K562 (cell line): ENCODE measurements at regions not wholly inside any gene's neighbourhood (a gene's known extent, or its start where the extent isn't known, plus 50 kb on each side); places are given as distances from the start of the nearest gene placed in this dataset.

ENCODE experiments used
- ASH1L ChIP-seq: fragments of 450-650 bp; IDR thresholded peaks from 2 replicates; pipeline ENCODE4 v1.6.1; 2018; ENCODE audit warnings: borderline replicate concordance, mild to moderate bottlenecking, low read depth; ENCODE audit not compliant: partially characterized antibody
- CAMTA2 ChIP-seq: fragments of 250-450 bp; sonication (Bioruptor Pico); conservative IDR thresholded peaks from 2 replicates; pipeline ENCODE4 v1.5.1; 2022
- EP300 ChIP-seq: IDR thresholded peaks from 2 replicates; pipeline ENCODE4 v1.6.1; 2012; ENCODE audit warnings: low read length, improper control_type of control experiment
- NCOA2 ChIP-seq, 2 experiments: fragments of 450-650 bp; IDR thresholded peaks; 2 replicates each; pipeline ENCODE4 v1.6.1; 2018; ENCODE audit warnings: mild to moderate bottlenecking in 2 of 2, moderate library complexity in 1 of 2; ENCODE audit not compliant: partially characterized antibody in 2 of 2
- SIN3B ChIP-seq: fragments of 450-650 bp; IDR thresholded peaks from 2 replicates; pipeline ENCODE4 v1.6.1; 2017; ENCODE audit warnings: low read depth, mild to moderate bottlenecking, moderate library complexity
- SIRT6 ChIP-seq: IDR thresholded peaks from one replicate; pipeline ENCODE4 v1.6.1; 2012; ENCODE audit warnings: low read depth, mild to moderate bottlenecking, control low read depth, inconsistent platforms, low read length, moderate library complexity
- ZNF764 ChIP-seq: fragments of 250-450 bp; sonication (Bioruptor Pico); IDR thresholded peaks from 2 replicates; pipeline ENCODE4 v1.4.0; 2020; ENCODE audit warnings: low read depth, mild to moderate bottlenecking, moderate library complexity
- TF ChIP-seq, protein P1 (sequence below), 2 experiments: fragments of 450-650 bp; IDR thresholded peaks; 2 replicates each; pipeline ENCODE4 v1.6.1; 2016
- TF ChIP-seq, protein P2 (sequence below), 2 experiments: fragments of 450-650 bp in 1 of 2; sonication (generic) in 1 of 2; formaldehyde crosslinking in 1 of 2; IDR thresholded peaks in 1 of 2; conservative IDR thresholded peaks in 1 of 2; 2 replicates each; pipeline versions ENCODE4 v1.6.1 to v1.8.1; 2016 to 2023; ENCODE audit warnings: mild to moderate bottlenecking in 2 of 2, moderate library complexity in 2 of 2, inconsistent platforms in 1 of 2, missing genetic modification reagents in 1 of 2
- TF ChIP-seq, protein P3 (sequence below): sonication (generic); formaldehyde crosslinking; IDR thresholded peaks from 2 replicates; pipeline ENCODE4 v1.8.0; 2022; ENCODE audit warnings: mild to moderate bottlenecking, low read depth, missing genetic modification reagents

DNA sequence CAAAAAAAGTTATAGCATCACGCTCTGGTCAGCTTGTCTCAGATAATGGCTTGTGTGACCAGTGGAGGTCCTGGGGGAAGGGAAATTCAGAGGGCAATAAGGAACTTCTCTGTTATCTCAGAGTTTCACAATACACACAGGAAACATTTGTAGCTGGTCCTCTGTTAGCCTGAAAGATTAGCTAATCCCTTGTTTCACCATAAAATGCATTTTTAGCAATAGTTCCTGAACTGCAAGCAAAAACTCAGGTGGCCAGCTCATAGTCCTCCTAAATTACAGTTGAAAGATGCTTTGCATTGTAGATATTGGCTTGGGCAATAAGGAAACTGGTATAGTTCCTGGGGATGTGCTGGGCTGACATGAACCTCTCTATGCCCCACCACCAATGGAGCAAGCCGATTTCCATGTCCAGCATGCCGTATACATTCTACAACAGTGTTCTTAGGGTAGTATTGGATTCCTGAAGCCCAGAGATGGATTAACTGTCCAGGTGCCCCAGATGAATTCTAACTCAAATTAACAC lies 141.5 kb upstream of the TBL1XR1 start (continued):
- TF ChIP-seq CAMTA2 (CRISPR knock-in tag) = no peak
- no peak for TF ChIP-seq ZNF764 (CRISPR knock-in tag)
- TF ChIP-seq, protein P1, sequence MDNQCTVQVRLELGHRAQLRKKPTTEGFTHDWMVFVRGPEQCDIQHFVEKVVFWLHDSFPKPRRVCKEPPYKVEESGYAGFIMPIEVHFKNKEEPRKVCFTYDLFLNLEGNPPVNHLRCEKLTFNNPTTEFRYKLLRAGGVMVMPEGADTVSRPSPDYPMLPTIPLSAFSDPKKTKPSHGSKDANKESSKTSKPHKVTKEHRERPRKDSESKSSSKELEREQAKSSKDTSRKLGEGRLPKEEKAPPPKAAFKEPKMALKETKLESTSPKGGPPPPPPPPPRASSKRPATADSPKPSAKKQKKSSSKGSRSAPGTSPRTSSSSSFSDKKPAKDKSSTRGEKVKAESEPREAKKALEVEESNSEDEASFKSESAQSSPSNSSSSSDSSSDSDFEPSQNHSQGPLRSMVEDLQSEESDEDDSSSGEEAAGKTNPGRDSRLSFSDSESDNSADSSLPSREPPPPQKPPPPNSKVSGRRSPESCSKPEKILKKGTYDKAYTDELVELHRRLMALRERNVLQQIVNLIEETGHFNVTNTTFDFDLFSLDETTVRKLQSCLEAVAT (IDR thresholded peaks at IDR 0.05) = no peak
- TF ChIP-seq, protein P2, sequence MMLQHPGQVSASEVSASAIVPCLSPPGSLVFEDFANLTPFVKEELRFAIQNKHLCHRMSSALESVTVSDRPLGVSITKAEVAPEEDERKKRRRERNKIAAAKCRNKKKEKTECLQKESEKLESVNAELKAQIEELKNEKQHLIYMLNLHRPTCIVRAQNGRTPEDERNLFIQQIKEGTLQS (IDR thresholded peaks at IDR 0.05) = no peak; the same call in 1 of the 2 replicates
- TF ChIP-seq, protein P2 (CRISPR knock-in tag; conservative IDR thresholded peaks at IDR 0.05) = no peak
- peak; percentile 95 for TF ChIP-seq EP300
- TF ChIP-seq ASH1L = no peak
- no peak for TF ChIP-seq SIN3B
- peak; percentile 58 for TF ChIP-seq NCOA2 (IDR thresholded peaks at IDR 0.05; ENCODE audit: partially characterized antibody in 2 of 2)
- no peak for TF ChIP-seq SIRT6
- TF ChIP-seq, protein P3, sequence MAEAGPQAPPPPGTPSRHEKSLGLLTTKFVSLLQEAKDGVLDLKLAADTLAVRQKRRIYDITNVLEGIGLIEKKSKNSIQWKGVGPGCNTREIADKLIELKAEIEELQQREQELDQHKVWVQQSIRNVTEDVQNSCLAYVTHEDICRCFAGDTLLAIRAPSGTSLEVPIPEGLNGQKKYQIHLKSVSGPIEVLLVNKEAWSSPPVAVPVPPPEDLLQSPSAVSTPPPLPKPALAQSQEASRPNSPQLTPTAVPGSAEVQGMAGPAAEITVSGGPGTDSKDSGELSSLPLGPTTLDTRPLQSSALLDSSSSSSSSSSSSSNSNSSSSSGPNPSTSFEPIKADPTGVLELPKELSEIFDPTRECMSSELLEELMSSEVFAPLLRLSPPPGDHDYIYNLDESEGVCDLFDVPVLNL (CRISPR knock-in tag) = no peak
